HK-2 (cell line): ENCODE measurements at regions not wholly inside any gene's neighbourhood (a gene's known extent, or its start where the extent isn't known, plus 50 kb on each side); places are given as distances from the start of the nearest gene placed in this dataset.
"Not testable (repeated sequence)": the region's sequence is repeated elsewhere in the genome, so short reads cannot be mapped to it uniquely, and the experiment has no call there.

Experiments
- DNase-seq: peaks from one replicate; pipeline ENCODE4 v3.0.0-alpha.2; 2018; ENCODE audit not compliant: unreplicated experiment

GRCh38 chr4:49117951-49118350 is 131.9 kb downstream of the CWH43 start:
- DNase-seq: not testable (repeated sequence)

DNA sequence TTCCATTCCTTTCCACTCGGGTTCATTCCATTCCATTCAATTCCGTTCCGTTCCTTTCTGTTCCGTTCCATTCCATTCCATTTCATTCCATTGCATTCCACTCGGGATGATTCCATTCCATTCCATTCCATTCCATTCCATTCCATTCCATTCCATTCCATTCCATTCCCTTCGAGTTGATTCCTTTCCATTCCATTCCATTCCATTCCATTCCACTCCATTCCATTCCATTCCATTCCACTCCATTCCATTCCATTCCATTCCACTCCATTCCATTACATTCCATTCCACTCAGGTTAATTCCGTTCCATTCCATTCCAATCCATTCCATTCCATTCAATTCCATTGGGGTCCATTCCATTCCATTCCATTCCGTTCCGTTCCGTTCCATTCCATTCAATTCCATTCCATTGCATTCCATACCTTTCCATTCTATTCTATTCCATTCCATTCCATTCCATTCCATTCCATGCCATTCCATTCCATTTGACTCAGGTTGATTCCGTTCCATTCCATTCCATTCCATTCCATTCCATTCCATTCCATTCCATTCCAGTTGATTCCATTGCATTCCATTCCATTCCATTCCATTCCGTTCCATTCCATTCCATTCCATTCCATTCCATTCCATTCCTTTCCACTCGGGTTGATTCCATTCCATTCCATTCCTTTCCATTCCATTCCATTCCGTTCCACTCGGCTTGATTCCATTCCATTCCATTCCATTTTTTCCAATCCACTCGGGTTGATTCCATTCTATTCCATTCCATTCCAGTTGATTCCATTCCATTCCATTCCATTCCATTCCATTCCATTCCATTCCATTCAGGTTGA is 132.5 kb downstream of the CWH43 start:
- DNase-seq: not testable (repeated sequence)

DNA sequence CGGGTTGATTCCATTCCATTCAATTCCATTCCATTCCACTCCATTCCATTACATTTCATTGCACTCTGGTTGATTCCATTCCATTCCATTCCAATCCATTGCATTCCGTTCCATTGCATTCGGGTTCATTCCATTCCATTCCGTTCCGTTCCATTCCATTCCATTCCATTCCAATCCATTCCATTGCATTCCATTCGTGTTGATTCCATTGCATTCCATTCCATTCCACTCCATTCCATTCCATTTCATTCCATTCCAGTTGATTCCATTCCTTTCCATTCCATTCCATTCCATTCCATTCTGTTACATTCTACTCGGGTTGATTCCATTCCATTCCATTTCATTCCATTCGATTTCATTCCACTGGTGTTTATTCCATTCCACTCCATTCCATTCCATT is 133.3 kb downstream of the CWH43 start:
- not testable (repeated sequence) for DNase-seq

- not testable (repeated sequence) for DNase-seq
Measured at GRCh38 chr4:49120042-49120779, 134.1 kb downstream of the CWH43 start.

GRCh38 chr4:49120804-49121203 is 134.7 kb downstream of the CWH43 start:
- peak; percentile 2 for DNase-seq

GRCh38 chr4:49126443-49126842 is 140.4 kb downstream of the CWH43 start:
- DNase-seq: not testable (repeated sequence)

DNA sequence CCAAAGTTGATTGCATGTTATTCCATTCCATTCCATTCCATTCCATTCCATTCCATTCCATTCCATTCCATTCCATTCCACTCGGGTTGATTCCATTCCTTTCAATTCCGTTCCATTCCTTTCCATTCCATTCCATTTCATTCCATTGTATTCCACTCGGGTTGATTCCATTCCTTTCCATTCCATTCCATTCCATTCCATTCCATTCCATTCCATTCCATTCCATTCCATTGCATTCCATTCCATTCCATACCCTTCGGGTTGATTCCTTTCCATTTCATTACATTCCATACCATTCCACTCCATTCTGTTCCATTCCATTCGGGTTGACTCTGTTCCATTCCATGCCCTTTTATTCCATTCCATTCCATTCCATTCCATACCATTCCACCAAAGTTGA is 140.8 kb downstream of the CWH43 start:
- DNase-seq: not testable (repeated sequence)

DNA sequence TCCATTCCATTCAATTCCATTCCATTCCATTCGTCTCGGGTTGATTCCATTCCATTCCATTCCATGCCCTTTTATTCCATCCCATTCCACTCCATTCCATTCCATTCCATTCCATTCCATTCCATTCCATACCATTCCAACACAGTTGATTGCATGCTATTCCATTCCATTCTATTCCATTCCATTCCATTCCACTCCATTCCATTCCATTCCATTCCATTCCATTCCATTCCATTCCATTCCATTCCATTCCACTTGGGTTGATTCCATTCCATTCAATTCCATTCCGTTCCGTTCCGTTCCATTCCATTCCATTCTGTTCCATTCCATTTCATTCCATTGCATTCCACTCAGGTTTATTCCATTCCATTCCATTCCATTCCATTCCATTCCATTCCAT is 143.3 kb downstream of the CWH43 start:
- DNase-seq: not testable (repeated sequence)

DNA sequence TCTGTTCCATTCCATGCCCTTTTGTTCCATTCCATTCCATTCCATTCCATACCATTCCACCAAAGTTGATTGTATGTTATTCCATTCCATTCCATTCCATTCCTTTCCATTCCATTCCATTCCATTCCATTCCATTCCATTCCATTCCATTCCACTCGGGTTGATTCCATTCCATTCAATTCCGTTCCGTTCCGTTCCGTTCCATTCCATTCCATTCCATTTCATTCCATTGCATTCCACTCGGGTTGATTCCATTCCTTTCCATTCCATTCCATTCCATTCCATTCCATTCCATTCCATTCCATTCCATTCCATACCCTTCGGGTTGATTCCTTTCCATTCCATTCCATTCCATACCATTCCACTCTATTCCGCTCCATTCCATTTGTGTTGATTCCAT is 143.8 kb downstream of the CWH43 start:
- not testable (repeated sequence) for DNase-seq

DNA sequence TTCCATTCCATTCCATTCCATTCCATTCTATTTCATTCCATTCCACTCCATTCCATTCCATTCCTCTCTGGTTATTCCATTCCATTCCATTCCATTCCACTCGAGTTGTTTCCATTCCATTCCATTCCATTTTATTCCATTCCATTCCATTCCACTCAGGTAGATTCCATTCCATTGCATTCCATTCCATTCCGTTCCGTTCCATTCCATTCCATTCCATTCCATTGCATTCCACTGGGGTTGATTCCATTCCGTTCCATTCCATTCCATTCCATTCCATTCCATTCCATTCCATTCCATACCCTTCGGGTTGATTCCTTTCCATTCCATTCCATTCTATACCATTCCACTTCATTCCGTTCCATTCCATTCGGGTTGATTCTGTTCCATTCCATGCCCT is 144.6 kb downstream of the CWH43 start:
- DNase-seq: not testable (repeated sequence)

DNA sequence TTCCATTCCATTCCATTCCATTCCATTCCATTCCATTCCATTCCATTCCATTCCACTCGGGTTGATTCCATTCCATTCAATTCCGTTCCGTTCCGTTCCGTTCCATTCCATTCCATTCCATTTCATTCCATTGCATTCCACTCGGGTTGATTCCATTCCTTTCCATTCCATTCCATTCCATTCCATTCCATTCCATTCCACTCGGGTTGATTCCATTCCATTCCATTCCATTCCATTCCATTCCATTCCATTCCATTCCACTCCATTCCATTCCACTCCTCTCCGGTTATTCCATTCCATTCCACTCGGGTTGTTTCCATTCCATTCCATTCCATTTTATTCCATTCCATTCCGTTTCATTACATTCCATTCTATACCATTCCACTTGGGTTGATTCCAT is 151.0 kb downstream of the CWH43 start:
- DNase-seq: not testable (repeated sequence)

GRCh38 chr4:49137961-49138360 is 151.9 kb downstream of the CWH43 start:
- DNase-seq: not testable (repeated sequence)

- DNase-seq: not testable (repeated sequence)
Measured at GRCh38 chr4:49138818-49139217, 152.7 kb downstream of the CWH43 start.

DNA sequence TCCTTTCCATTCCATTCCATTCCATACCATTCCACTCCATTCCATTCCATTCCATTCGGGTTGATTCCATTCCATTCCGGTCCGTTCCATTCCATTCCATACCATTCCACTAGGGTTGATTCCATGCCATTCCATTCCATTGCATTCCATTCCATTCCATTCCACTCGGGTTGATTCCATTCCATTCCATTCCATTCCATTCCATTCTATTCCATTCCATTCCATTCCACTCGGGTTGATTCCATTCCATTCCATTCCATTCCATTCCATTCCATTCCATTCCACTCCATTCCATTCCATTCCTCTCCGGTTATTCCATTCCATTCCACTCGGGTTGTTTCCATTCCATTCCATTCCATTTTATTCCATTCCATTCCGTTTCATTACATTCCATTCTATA is 153.4 kb downstream of the CWH43 start:
- DNase-seq: not testable (repeated sequence)

GRCh38 chr4:49140351-49140750 is 154.3 kb downstream of the CWH43 start:
- DNase-seq: not testable (repeated sequence)

DNA sequence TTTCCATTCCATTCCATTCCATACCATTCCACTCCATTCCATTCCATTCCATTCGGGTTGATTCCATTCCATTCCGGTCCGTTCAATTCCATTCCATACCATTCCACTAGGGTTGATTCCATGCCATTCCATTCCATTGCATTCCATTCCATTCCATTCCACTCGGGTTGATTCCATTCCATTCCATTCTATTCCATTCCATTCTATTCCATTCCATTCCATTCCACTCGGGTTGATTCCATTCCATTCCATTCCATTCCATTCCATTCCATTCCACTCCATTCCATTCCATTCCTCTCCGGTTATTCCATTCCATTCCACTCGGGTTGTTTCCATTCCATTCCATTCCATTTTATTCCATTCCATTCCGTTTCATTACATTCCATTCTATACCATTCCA is 155.9 kb downstream of the CWH43 start:
- not testable (repeated sequence) for DNase-seq

DNA sequence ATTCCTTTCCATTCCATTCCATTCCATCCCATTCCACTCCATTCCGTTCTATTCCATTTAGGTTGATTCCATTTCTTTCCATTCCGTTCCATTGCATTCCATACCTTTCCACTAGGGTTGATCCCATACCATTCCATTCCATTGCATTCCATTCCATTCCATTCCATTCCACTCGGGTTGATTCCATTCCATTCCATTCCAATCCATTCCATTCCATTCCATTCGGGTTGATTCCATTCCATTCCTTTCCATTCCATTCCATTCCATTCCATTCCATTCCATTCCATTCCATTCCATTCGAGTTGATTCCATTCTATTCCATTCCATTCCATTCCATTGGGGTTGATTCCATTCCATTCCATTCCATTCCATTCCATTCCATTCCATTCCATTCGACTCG is 161.1 kb downstream of the CWH43 start:
- not testable (repeated sequence) for DNase-seq

DNA sequence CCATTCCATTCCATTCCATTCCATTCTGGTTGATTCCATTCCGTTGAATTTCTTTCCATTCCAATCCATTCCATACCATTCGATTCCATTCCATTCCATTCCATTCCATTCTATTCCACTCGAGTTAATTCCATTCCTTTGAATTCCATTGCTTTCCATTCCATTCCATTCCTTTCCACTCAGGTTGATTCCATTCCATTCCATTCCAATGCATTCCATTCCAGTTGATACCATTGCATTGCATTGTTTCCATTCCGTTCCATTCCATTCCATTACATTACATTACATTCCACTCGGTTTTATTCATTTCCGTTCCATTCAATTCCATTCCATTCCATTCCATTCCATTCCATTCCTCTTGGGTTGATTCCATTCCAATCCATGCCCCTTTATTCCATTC is 161.5 kb downstream of the CWH43 start:
- not testable (repeated sequence) for DNase-seq

DNA sequence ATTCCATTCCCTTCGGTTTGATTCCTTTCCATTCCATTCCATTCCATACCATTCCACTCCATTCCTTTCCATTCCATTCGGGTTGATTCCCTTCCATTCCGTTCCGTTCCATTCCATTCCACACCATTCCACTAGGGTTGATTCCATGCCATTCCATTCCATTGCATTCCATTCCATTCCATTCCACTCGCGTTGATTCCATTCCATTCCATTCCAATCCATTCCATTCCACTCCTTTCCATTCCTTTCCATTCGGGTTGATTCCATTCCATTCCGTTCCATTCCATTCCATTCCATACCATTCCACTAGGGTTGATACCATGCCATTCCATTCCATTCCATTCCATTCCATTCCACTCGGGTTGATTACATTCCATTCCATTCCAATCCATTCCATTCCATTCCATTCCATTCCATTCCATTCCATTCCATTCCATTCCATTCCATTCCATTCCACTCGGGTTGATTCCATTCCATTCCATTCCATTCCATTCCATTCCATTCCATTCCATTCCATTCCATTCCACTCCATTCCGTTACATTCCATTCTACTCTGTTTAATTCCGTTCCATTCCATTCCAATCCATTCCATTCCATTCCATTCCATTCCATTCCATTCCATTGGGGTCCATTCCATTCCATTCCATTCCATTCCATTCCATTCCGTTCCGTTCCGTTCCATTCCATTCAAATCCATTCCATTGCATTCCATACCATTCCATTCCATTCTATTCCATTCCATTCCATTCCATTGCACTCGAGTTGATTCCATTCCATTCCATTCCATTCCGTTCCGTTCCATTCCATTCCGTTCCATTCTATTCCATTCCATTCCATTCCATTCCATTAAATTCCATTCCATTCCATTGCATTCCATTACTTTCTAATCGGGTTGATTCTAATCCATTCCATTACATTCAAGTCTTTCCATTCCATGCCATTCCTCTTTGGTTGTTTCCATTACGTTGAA is 163.2 kb downstream of the CWH43 start:
- DNase-seq: not testable (repeated sequence)

- DNase-seq: not testable (repeated sequence)
Measured at GRCh38 chr4:49150351-49151083, 164.4 kb downstream of the CWH43 start.

GRCh38 chr4:49153011-49153410 is 166.9 kb downstream of the CWH43 start:
- DNase-seq: not testable (repeated sequence)
